HuH-7.5 (cell line): ENCODE measurements at regions not wholly inside any gene's neighbourhood (a gene's known extent, or its start where the extent isn't known, plus 50 kb on each side); places are given as distances from the start of the nearest gene placed in this dataset.

Experiments used
- DNase-seq: peaks from one replicate; pipeline ENCODE4 v3.0.0; 2011; ENCODE audit warnings: low spot score

DNA sequence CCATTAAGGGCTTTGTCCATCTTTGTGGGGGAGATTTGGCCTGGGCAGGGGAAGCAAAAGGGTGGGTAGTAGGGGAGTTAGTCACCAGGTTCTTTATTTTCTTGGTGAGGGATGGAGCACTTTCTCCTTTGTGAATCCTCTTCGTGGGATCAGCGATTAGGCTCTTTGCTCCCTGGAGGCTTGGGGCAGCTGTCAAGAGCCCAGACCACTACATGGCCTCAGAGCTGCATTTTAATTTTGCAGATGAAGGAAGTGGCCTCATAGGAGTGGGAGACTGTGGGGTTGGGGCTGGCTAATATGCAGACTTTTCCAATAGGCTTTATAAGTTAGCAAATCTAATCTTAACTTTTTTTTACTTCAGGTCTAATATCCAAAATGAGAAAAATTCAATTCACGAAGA lies 168.1 kb upstream of the DEFB112 start:
- no peak for DNase-seq

DNA sequence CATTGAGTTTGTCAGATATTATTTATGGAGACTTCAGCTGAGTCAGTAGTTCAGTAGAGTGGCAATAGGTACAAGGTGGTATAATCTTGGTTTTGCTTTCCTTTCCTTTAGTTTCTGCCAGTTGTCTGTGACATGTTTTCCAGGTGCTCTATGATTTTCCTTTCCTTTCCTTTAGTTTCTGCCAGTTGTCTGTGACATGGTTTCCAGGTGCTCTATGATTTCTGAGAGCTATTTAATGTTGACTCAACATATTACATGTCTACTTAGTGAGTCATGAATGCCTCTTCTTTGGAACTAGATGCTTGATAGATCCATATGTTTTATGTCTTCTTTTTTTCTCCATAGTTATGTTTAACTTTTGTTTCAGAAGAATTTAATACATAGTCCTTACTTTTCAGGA lies 186.4 kb upstream of the DEFB112 start:
- DNase-seq, result no peak

DNA sequence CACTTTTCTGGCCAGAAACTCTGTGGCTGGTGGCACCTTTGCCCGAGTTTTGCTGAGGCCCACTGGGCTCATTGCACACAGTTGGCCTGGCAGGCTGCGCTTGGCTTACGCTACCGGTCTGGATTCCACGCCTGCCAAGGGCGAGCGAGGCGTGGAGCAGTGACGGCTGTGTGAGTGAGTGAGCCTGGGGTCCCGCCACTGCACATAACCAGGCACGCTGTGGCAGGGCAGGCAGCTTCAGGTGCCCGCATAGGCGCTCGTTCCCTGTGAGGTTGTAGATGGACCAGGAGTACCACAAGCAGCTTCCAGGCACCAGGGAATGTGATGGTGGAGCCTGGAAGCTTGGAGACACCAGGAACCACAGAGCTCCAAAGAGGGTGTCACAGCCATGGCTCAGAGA lies 190.1 kb upstream of the DEFB112 start:
- DNase-seq, result no peak

- DNase-seq, result no peak
These were observed 191.3 kb upstream of the DEFB112 start for GRCh38 chr6:50240986-50241385.

DNA sequence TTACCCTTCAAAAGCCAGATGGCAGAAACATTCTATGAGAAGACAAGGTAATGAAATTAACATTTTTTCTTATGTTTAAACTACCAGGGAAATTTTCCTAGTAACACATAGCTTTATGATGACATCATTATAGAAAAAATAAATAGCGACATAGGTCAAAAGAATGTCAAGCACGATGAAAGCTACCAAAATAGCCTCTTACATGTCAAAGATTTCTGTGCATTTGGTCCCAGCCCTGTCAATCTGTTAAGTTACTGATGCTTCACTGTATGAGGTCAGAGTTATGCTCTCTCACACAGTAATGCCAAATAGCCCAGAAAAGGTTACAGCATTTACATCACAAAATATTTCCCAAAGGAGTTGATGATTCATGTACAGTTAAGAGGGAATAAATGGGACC lies 199.8 kb upstream of the DEFB112 start:
- DNase-seq, result no peak

GRCh38 chr6:50257322-50257721 lies 207.6 kb upstream of the DEFB112 start:
- DNase-seq, result no peak

GRCh38 chr6:50259903-50260302 lies 210.2 kb upstream of the DEFB112 start:
- no peak for DNase-seq

DNA sequence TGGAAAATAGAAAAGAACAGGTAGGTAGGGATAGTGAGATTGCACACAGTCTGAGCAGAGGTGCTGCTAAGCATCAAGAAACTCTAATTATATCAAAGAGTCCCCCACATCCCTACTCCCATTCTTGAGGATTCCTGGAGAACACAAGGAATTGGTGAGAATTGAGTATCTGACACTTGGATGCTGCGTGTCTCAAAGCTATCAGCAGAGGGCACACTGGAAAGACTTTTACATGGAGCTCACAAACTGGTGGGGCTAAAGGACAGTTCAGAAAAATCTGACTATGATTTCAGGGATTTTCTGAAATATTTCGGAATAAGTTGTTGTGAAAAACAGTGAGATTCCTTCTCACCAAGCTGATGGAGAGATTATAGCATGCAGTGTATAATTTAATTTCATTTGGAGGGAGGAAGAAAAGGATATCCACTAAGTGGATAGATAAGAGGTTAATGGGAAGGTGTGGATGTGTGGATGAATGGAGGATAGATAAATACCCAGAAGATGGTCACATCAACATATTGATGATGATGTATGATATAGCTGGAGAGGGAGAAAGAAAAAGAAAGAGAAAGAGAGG lies 215.4 kb upstream of the DEFB112 start:
- no peak for DNase-seq

GRCh38 chr6:50270415-50270814 lies 220.7 kb upstream of the DEFB112 start:
- no peak for DNase-seq

- DNase-seq, result no peak
These were observed 221.5 kb upstream of the DEFB112 start for GRCh38 chr6:50271266-50271665.

DNA sequence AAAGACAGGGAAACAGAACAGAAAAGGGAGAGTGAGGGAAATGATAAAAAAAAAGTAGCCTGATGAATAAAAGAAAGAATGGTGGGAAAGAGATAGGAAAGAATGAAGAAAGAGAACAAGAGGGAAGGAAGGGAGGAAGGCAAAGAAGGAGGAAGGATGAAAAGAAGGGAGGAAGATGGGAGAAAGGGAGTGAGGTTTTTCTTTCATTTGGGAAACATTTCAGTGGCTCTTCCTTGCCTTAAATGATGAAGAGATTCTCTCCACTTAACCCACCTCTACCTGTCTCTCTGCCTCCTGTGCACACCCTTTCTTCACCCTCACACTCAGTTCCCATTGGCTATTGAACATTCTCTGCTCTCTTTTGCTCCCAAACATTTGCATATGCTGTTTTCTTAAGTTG lies 222.1 kb upstream of the DEFB112 start:
- DNase-seq, result no peak

DNA sequence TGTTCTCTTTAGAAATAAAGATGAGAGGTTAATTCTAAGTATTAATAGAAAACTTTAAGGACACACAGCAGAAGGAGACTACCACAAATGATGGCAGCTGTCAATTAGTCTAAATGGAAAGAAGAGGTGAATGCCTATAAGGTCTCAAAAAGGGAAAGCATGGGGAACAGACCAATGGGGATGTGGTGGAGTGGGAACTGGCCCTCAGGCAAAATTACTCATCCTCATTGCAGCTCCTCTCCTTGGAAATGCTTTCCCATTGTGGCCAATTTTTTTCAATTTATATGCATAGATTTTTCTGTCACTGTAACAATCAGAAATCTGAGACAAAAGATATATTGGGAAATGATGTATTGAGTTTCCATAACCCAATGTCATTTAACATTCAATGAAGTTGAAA lies 222.9 kb upstream of the DEFB112 start:
- no peak for DNase-seq

- no peak for DNase-seq
These were observed 227.1 kb upstream of the DEFB112 start for GRCh38 chr6:50276771-50277261.

GRCh38 chr6:50277774-50278173 lies 228.0 kb upstream of the DEFB112 start:
- DNase-seq, result no peak

GRCh38 chr6:50278663-50279062 lies 228.9 kb upstream of the DEFB112 start:
- DNase-seq, result no peak

DNA sequence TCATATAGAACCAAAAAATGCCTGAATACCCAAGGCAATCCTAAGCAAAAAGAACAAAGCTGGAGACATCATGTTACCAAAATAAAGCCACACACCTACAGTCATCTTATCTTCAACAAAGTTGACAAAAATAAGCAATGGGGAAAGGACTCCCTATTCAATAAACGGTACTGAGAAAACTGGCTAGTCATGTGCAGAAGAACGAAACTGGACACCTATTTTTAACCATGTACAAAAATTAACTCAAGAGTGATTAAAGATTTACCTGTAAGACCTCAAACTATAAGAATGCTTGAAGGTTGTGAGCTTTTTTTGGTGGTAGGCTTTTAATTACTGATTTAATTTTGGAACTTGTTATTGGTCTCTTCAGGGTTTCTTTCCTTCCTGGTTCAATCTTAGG lies 236.0 kb upstream of the DEFB112 start:
- DNase-seq, result no peak

DNA sequence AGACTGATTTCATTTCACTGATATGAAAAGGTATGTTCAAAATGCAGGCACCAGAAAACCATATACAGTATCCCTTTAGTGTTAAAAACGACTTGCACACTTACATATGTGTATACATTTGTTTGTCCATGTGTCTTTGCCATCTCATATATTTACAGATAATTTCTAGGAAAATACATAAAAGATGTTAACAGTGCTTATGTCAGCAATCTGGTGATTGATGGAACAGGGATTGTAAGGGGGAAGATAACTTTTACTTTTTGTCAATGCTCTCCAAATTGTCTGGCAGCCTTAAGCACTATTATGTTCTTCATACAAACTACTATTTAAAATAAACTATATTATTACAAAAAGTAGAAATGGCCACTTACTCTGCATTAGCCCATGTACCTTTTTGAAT lies 238.5 kb upstream of the DEFB112 start:
- DNase-seq, result no peak

GRCh38 chr6:50288881-50289280 lies 239.2 kb upstream of the DEFB112 start:
- no peak for DNase-seq

DNA sequence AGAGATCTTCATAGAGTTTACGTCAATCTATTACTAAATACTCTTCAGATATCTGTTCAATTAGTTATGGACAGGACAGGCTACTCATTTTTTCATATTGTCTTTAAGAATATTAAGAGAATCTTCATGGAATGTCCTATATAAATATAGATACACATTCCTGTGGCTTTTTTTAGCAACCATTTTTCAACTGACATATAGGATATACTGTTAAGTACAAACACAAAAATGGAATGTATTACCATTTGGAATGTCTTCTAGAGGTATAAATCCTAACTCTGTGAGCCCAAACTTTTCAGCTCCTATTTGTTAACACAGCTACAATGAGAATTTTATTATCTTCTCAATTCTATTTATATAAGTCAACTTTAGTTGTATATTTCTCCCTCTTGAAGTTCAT lies 239.6 kb upstream of the DEFB112 start:
- no peak for DNase-seq

GRCh38 chr6:50301307-50301706 lies 251.6 kb upstream of the DEFB112 start:
- DNase-seq, result no peak

GRCh38 chr6:50305660-50306059 lies 255.9 kb upstream of the DEFB112 start:
- no peak for DNase-seq

DNA sequence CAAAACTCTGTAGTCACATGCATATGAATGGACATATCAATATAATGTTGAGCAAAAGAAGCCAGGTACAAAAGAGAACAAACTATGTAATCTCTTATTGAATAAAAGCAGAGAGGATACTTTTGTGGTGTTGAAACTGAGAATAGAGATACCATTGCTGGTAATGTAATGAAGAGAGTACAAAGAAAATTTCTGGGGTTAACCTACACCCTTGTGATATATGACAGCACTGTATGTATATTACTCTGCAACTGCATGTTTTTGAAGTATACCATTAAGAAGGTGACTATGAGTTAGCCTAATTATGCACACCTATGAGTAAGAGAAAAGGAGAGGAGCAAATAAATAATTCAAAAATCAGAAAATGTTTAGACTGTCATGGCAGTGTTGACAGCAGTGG lies 268.8 kb upstream of the DEFB112 start:
- no peak for DNase-seq

DNA sequence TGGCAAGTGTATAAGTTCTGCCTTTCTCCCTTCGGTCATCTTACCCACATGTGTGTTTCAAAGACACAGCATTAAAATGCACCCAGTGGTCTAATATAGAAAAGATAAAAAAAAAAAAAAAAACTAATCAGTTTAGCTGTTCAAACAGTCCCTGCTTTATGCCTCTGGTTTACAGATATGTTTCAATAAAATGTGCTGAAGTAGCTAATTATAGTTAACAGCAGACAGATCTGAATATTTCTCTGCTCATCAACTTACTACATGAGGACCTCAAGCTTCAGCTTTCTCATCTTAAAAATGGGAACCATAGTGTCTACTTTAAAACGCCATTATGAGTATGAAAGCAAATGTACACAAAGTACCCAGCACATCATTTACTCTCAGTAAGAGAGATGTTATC lies 280.6 kb upstream of the DEFB112 start:
- DNase-seq, result no peak

DNA sequence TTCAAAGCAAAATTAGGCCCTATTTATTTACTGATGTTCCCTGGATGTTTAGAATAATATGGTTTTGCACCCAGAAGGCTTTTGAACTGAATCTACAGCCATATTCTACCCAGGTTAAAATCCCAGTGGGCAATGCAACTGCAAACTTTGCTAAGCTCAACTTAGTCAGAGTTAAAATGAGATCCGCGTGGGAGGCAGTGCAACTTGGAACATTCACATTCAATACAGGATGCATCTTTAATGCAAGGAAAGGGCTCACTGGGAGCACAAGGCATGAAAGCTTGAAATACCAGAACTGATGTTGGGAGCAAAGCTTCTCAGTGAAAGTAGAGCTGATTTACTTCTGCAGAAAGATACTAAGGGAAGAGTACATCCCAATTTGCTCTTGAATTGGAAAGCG lies 281.2 kb upstream of the DEFB112 start:
- DNase-seq, result no peak

GRCh38 chr6:50333696-50334095 lies 284.0 kb upstream of the DEFB112 start:
- no peak for DNase-seq
